ENCODE measurements at regions not wholly inside any gene's neighbourhood (a gene's known extent, or its start where the extent isn't known, plus 50 kb on each side); places are given as distances from the start of the nearest gene placed in this dataset.

- no peak for TF ChIP-seq EZH2 (IDR thresholded peaks at IDR 0.05; ENCODE audit: borderline replicate concordance)
- TF ChIP-seq EZH2phosphoT487 (IDR thresholded peaks at IDR 0.05; ENCODE audit: low read depth, severe bottlenecking, unreplicated experiment): no peak
- TF ChIP-seq CTCF (IDR thresholded peaks at IDR 0.05; ENCODE audit: poor library complexity): no peak
Observed at GRCh38 chr12:38547586-38547985, 231.0 kb downstream of the ALG10B start.
